ENCODE measurements at regions not wholly inside any gene's neighbourhood (a gene's known extent, or its start where the extent isn't known, plus 50 kb on each side); places are given as distances from the start of the nearest gene placed in this dataset.

DNA sequence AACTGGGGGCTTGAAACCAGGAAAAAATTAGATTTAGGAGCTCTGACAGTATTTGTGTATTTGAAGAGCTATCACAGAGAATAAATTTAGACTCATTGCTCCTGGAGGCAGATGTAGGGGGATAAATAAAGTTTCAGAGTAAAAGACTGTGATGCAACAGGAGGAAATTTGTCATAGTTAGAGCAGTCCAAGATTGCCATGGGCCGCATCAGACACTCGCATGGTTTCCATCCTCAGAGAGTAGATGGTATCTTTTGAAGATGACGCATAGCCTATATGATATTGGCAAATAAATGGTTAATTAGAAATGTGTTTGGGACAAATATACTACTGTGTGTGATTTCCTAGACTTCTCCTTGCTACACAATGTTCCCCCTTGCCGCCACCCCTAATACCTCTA lies 170.5 kb downstream of the FTCDNL1 start:
- TF ChIP-seq, protein P1, sequence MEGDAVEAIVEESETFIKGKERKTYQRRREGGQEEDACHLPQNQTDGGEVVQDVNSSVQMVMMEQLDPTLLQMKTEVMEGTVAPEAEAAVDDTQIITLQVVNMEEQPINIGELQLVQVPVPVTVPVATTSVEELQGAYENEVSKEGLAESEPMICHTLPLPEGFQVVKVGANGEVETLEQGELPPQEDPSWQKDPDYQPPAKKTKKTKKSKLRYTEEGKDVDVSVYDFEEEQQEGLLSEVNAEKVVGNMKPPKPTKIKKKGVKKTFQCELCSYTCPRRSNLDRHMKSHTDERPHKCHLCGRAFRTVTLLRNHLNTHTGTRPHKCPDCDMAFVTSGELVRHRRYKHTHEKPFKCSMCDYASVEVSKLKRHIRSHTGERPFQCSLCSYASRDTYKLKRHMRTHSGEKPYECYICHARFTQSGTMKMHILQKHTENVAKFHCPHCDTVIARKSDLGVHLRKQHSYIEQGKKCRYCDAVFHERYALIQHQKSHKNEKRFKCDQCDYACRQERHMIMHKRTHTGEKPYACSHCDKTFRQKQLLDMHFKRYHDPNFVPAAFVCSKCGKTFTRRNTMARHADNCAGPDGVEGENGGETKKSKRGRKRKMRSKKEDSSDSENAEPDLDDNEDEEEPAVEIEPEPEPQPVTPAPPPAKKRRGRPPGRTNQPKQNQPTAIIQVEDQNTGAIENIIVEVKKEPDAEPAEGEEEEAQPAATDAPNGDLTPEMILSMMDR (conservative IDR thresholded peaks at IDR 0.05; ENCODE audit: low read depth, low read length): no peak
- no peak for DNase-seq (ENCODE audit: low read depth)

DNA sequence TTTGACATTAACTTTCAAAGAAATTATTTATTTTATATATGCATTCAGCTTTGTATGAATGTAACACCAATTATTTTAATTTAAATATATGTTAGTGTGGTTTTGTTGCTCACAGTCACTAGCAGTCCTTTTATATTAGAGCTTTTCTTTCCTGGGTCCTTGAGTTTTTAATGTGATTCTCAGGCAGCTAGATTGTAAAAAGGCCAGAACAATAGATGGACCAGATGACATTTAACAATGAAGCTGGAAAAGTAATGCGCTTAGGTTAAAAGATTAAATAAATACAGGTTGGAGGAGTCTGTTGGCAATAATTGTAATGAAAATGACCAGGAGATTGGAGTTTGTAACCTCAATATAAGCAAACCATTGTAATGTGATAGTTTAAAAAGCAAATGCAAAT lies 171.1 kb downstream of the FTCDNL1 start:
- TF ChIP-seq, protein P1 (conservative IDR thresholded peaks at IDR 0.05; ENCODE audit: low read depth, low read length): no peak
- no peak for DNase-seq (ENCODE audit: low read depth)
- H3K4me3 ChIP-seq (ENCODE audit: low read depth, low read length): no peak overlapping the region

More for the DNA sequence above, 170.5 kb downstream of the FTCDNL1 start:
- H3K4me3 ChIP-seq (ENCODE audit: low read depth, low read length): no peak overlapping the region

DNA sequence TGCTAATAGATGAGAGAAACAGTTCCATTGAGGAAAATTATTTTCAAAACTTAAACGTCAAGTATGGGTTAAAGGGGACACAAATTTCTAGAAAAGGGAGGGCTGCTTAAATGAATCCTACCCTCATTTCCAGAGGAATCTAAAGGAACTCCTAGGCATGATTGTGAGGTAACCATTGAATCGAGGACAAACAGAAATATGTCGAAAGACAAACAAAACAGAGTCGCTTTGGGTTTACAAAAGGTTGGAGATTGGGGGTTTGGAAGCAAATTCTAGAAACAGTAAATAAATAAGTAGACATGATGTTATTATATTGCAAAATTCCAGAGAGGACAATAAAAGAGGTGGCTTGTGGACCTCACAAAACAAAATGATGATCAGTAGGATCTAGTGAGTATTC lies 173.1 kb downstream of the FTCDNL1 start:
- no peak for DNase-seq (ENCODE audit: low read depth)
- no peak overlapping the region for H3K4me3 ChIP-seq (ENCODE audit: low read depth, low read length)
- TF ChIP-seq, protein P1 (conservative IDR thresholded peaks at IDR 0.05; ENCODE audit: low read depth, low read length): no peak

DNA sequence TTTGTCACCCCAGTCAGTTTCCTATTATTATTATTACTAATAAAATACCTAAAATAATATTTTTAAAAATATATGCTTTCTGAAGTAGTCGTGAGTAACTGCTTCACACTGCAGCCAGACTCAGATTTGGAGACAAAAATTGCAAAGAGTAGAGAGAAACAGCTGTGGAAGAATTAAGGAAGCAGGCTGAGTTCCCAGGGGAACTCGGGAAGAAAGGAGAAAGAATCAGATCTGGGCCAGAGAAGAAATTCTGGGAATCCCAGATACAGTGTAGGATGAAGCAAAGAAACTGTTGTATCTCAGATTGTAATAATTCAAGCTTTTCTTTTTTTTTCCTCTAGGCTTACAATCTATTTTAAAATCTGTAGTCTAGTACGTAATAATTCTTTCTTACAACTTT lies 182.3 kb downstream of the FTCDNL1 start:
- H3K4me3 ChIP-seq (ENCODE audit: low read depth, low read length): no peak overlapping the region
- no peak for DNase-seq (ENCODE audit: low read depth)

DNA sequence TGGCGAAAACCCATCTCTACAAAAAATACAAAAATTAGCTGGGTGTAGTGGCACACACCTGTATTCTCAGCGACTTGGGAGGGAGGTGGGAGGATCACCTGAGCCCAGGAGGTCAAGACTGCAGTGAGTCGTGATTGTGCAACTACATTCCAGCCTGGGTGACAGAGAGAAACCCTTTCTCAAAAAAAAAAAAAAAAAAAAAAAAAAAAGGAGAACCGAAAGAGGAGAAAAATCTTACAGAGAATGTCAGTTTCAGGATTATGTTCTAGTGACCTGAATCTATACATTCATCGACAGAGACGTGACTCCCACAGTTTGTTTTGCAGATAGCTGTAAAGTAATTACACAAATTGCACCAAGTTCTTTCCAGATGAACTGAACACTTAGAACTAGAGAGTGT lies 187.8 kb downstream of the FTCDNL1 start:
- DNase-seq (ENCODE audit: low read depth): no peak
- TF ChIP-seq, protein P1 (conservative IDR thresholded peaks at IDR 0.05; ENCODE audit: low read depth, low read length): no peak
- H3K4me3 ChIP-seq (ENCODE audit: low read depth, low read length): no peak overlapping the region

More for the DNA sequence above, 182.3 kb downstream of the FTCDNL1 start:
- TF ChIP-seq, protein P1 (conservative IDR thresholded peaks at IDR 0.05; ENCODE audit: low read depth, low read length): no peak

DNA sequence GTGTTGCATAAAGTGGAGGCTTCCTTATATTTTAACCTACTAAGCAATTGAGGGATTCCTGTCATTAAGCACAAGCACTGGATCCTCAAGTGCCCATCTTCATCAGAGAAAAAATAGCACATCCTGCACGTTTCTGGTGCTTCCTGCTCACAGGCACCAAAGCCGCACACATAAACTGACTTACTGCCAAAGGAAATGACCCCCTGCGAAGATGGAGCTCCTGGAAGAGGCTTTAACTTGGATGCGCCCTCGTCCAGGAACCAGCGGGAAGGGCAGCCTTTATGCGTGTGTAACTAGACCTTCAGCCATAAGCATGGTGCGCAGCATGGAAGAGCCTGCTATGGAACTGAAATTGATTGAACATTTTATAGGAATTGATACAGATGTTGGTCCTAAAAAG lies 188.7 kb downstream of the FTCDNL1 start:
- DNase-seq (ENCODE audit: low read depth): no peak
- TF ChIP-seq, protein P1 (conservative IDR thresholded peaks at IDR 0.05; ENCODE audit: low read depth, low read length): no peak
- H3K4me3 ChIP-seq (ENCODE audit: low read depth, low read length): no peak overlapping the region

DNA sequence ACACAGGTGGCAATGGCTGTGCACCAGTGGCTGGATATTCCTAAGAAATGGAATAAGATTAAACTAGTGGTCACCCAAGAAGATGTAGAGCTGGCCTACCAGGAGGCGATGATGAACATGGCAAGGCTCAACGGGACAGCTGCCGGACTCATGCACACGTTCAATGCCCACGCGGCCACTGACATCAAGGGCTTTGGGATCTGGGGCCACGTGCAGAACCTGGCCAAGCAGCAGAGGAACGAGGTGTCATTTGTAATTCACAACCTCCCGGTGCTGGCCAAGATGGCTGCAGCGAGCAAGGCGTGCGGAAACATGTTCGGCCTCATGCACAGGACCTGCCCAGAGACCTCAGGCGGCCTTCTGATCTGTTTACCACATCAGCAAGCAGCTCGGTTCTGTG lies 190.8 kb downstream of the FTCDNL1 start:
- DNase-seq (ENCODE audit: low read depth): no peak
- TF ChIP-seq, protein P1 (conservative IDR thresholded peaks at IDR 0.05; ENCODE audit: low read depth, low read length): no peak
- H3K4me3 ChIP-seq (ENCODE audit: low read depth, low read length): no peak overlapping the region
